ENCODE measurements at regions not wholly inside any gene's neighbourhood (a gene's known extent, or its start where the extent isn't known, plus 50 kb on each side); places are given as distances from the start of the nearest gene placed in this dataset.

GRCh38 chr6:168159506-168159905, 80.5 kb upstream of the FRMD1 start:
- TF ChIP-seq, protein P1, sequence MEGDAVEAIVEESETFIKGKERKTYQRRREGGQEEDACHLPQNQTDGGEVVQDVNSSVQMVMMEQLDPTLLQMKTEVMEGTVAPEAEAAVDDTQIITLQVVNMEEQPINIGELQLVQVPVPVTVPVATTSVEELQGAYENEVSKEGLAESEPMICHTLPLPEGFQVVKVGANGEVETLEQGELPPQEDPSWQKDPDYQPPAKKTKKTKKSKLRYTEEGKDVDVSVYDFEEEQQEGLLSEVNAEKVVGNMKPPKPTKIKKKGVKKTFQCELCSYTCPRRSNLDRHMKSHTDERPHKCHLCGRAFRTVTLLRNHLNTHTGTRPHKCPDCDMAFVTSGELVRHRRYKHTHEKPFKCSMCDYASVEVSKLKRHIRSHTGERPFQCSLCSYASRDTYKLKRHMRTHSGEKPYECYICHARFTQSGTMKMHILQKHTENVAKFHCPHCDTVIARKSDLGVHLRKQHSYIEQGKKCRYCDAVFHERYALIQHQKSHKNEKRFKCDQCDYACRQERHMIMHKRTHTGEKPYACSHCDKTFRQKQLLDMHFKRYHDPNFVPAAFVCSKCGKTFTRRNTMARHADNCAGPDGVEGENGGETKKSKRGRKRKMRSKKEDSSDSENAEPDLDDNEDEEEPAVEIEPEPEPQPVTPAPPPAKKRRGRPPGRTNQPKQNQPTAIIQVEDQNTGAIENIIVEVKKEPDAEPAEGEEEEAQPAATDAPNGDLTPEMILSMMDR (IDR thresholded peaks at IDR 0.05) = no peak
- TF ChIP-seq POLR2A (IDR thresholded peaks at IDR 0.05) = no peak

Data from body of pancreas (tissue), 4 donors.